Astrocyte of the spinal cord (primary cell): ENCODE measurements at regions not wholly inside any gene's neighbourhood (a gene's known extent, or its start where the extent isn't known, plus 50 kb on each side); places are given as distances from the start of the nearest gene placed in this dataset.

Source experiments
- DNase-seq: peaks from one replicate; pipeline ENCODE4 v3.0.0; 2011; ENCODE audit warnings: low read depth, low spot score
- H3K4me3 ChIP-seq: 2 replicates; pipeline ENCODE4 v1.5.1; 2011; ENCODE audit warnings: low read depth, mild to moderate bottlenecking, low read length, moderate library complexity
- in situ Hi-C: cut with HindIII; loops from 2 replicates; pipeline ENCODE4 v1.10.0; 2017; ENCODE audit warnings: low sequenced_read_pairs
- TF ChIP-seq, protein P1 (sequence below): IDR thresholded peaks from 2 replicates; pipeline ENCODE4 v1.5.1; 2012; ENCODE audit warnings: low read depth, mild to moderate bottlenecking, low read length, inconsistent platforms

DNA sequence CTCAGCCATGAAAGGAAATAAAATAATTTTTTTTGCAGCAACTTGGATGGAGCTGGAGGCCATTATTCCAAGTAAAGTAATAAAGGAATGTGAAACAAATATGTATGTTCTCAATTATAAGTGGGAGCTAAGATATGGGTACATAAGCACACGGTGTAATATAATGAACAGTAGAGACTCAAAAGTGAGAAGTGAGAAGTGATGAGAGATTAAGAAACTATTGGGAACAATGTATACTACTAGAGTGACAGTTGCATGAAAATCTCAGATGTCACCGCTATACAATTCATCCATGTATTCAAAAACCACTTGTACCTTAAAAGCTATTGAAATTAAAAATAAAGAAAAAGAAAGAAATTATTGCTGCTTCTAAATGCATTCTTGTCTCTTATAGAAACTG lies 182.9 kb upstream of the TACR3 start:
- TF ChIP-seq, protein P1, sequence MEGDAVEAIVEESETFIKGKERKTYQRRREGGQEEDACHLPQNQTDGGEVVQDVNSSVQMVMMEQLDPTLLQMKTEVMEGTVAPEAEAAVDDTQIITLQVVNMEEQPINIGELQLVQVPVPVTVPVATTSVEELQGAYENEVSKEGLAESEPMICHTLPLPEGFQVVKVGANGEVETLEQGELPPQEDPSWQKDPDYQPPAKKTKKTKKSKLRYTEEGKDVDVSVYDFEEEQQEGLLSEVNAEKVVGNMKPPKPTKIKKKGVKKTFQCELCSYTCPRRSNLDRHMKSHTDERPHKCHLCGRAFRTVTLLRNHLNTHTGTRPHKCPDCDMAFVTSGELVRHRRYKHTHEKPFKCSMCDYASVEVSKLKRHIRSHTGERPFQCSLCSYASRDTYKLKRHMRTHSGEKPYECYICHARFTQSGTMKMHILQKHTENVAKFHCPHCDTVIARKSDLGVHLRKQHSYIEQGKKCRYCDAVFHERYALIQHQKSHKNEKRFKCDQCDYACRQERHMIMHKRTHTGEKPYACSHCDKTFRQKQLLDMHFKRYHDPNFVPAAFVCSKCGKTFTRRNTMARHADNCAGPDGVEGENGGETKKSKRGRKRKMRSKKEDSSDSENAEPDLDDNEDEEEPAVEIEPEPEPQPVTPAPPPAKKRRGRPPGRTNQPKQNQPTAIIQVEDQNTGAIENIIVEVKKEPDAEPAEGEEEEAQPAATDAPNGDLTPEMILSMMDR = no peak
- in situ Hi-C loops = no loop called here

GRCh38 chr4:103895876-103896465 lies 176.2 kb upstream of the TACR3 start:
- in situ Hi-C loops = no loop called here
- DNase-seq = no peak
- H3K4me3 ChIP-seq = no peak overlapping the region
- TF ChIP-seq, protein P1 = no peak

More for the DNA sequence above, 182.9 kb upstream of the TACR3 start:
- no peak for DNase-seq
- H3K4me3 ChIP-seq = no peak overlapping the region

GRCh38 chr4:103892586-103892985 lies 172.8 kb upstream of the TACR3 start:
- no peak overlapping the region for H3K4me3 ChIP-seq
- no peak for DNase-seq
- TF ChIP-seq, protein P1 = no peak
- in situ Hi-C loops = no loop called here

DNA sequence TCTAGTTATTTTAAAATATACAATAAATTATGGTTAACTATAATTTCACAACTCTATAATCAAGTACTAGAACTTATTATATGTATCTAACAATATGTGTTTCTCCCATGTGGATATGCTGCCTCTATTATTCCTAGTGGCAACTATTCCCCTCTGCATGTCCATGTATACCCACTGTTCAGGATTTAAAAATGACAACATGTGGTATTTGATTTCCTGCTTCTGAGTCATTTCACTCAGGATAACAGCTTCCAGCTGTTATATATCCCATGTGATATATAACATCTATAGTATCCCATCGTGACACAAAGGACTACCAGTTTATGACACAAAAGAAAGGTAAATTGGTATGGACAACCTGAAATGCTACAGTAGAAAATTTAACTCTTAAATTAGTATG lies 167.4 kb upstream of the TACR3 start:
- in situ Hi-C loops = no loop called here
- H3K4me3 ChIP-seq = no peak overlapping the region
- TF ChIP-seq, protein P1 = no peak
- peak; percentile 26 for DNase-seq

DNA sequence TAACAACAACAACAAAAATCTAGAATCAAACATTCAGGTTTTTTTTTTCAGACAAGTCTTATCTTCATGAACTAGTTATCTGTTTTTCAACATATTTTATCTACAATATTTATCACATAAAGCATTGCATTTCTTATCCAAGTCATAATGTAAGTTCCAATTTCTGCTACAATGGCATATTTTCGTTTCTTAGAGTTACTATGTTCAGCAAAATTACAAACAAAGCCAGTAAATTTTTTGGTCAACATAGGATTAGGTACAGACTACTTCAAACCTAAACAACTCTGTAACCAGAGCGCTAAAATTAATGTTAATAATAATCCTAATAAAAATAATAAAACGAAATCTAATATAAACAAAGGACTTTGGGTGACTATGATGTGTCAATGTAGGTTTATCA lies 165.4 kb upstream of the TACR3 start:
- TF ChIP-seq, protein P1 = no peak
- H3K4me3 ChIP-seq = no peak overlapping the region
- in situ Hi-C loops = no loop called here
- DNase-seq = no peak

GRCh38 chr4:103867311-103867710 lies 147.5 kb upstream of the TACR3 start:
- in situ Hi-C loops = no loop called here
- H3K4me3 ChIP-seq = no peak overlapping the region
- DNase-seq = no peak
- TF ChIP-seq, protein P1 = no peak
